ENCODE measurements at regions not wholly inside any gene's neighbourhood (a gene's known extent, or its start where the extent isn't known, plus 50 kb on each side); places are given as distances from the start of the nearest gene placed in this dataset.

- TF ChIP-seq, protein P1, sequence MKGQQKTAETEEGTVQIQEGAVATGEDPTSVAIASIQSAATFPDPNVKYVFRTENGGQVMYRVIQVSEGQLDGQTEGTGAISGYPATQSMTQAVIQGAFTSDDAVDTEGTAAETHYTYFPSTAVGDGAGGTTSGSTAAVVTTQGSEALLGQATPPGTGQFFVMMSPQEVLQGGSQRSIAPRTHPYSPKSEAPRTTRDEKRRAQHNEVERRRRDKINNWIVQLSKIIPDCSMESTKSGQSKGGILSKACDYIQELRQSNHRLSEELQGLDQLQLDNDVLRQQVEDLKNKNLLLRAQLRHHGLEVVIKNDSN (IDR thresholded peaks at IDR 0.05): no peak
- peak; percentile 32; the same call in 1 of the 2 replicates for TF ChIP-seq CEBPB (IDR thresholded peaks at IDR 0.05)
These were observed 72.1 kb upstream of the ZNF618 start for GRCh38 chr9:113803811-113804589.

DNA sequence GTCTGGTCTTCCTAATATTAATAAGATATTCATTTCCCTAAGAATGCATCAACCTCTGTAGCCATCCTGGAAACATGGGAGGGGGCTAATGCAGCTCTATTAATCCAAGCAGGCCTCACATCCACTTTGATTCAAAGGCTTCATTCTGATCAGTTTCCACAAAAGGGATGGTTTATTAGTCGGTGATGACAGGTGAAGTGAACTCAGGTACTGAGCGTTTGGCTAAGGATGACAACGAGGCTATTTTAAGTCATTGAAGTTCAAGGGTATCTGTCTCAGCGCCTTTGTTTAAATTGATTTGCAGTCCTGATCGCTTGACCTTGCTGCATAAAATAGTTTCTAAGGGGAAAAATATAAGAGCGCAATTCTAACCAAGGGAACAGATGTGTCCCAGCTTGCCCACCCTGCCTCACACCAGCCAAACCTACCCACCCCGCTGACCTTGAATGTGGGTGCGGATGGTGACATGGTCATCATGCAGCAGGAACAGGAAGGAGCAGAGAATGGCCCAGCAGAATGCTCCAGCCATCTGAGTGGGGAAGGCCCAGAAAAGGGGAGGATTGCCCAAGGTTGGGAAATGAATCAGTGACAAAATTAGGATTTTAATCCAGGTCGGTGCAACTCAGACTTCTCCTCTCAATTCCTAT is 70.5 kb upstream of the ZNF618 start:
- TF ChIP-seq FOXM1 (IDR thresholded peaks at IDR 0.05; ENCODE audit: borderline replicate concordance, low read depth) (no peak), EP300 (IDR thresholded peaks at IDR 0.05; ENCODE audit: borderline replicate concordance) (no peak), TAF1 (IDR thresholded peaks at IDR 0.05; ENCODE audit: low read depth) (no peak), ZBTB7A (IDR thresholded peaks at IDR 0.05; ENCODE audit: low read depth) (no peak), TEAD4 (IDR thresholded peaks at IDR 0.05) (no peak)

- TF ChIP-seq, protein P2, sequence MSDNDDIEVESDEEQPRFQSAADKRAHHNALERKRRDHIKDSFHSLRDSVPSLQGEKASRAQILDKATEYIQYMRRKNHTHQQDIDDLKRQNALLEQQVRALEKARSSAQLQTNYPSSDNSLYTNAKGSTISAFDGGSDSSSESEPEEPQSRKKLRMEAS (IDR thresholded peaks at IDR 0.05): no peak
- TF ChIP-seq EGR1 (IDR thresholded peaks at IDR 0.05) (no peak), CREB1 (IDR thresholded peaks at IDR 0.05; ENCODE audit: low read depth) (no peak), CEBPB (IDR thresholded peaks at IDR 0.05) (no peak), EP300 (IDR thresholded peaks at IDR 0.05; ENCODE audit: borderline replicate concordance) (no peak), FOXM1 (IDR thresholded peaks at IDR 0.05; ENCODE audit: borderline replicate concordance, low read depth) (no peak), NFIC (IDR thresholded peaks at IDR 0.05) (0 out of 2 replicates have a peak, but pooled peaks have one; percentile 7), RAD21 (IDR thresholded peaks at IDR 0.05; ENCODE audit: low read depth) (peak; percentile 82), TCF12 (IDR thresholded peaks at IDR 0.05; ENCODE audit: low read depth) (no peak), TEAD4 (IDR thresholded peaks at IDR 0.05) (no peak), ZBTB7A (IDR thresholded peaks at IDR 0.05; ENCODE audit: low read depth) (no peak), TAF1 (IDR thresholded peaks at IDR 0.05; ENCODE audit: low read depth) (no peak)
- TF ChIP-seq, protein P3, sequence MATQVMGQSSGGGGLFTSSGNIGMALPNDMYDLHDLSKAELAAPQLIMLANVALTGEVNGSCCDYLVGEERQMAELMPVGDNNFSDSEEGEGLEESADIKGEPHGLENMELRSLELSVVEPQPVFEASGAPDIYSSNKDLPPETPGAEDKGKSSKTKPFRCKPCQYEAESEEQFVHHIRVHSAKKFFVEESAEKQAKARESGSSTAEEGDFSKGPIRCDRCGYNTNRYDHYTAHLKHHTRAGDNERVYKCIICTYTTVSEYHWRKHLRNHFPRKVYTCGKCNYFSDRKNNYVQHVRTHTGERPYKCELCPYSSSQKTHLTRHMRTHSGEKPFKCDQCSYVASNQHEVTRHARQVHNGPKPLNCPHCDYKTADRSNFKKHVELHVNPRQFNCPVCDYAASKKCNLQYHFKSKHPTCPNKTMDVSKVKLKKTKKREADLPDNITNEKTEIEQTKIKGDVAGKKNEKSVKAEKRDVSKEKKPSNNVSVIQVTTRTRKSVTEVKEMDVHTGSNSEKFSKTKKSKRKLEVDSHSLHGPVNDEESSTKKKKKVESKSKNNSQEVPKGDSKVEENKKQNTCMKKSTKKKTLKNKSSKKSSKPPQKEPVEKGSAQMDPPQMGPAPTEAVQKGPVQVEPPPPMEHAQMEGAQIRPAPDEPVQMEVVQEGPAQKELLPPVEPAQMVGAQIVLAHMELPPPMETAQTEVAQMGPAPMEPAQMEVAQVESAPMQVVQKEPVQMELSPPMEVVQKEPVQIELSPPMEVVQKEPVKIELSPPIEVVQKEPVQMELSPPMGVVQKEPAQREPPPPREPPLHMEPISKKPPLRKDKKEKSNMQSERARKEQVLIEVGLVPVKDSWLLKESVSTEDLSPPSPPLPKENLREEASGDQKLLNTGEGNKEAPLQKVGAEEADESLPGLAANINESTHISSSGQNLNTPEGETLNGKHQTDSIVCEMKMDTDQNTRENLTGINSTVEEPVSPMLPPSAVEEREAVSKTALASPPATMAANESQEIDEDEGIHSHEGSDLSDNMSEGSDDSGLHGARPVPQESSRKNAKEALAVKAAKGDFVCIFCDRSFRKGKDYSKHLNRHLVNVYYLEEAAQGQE (IDR thresholded peaks at IDR 0.05; ENCODE audit: low read depth): no peak
- TF ChIP-seq, protein P1 (IDR thresholded peaks at IDR 0.05): no peak
These were observed 68.7 kb upstream of the ZNF618 start for GRCh38 chr9:113807173-113808061.

- TF ChIP-seq CEBPB (IDR thresholded peaks at IDR 0.05) (peak; percentile 72), ZBTB7A (IDR thresholded peaks at IDR 0.05; ENCODE audit: low read depth) (no peak), TEAD4 (IDR thresholded peaks at IDR 0.05) (no peak)
These were observed 67.4 kb upstream of the ZNF618 start for GRCh38 chr9:113808391-113809358.

DNA sequence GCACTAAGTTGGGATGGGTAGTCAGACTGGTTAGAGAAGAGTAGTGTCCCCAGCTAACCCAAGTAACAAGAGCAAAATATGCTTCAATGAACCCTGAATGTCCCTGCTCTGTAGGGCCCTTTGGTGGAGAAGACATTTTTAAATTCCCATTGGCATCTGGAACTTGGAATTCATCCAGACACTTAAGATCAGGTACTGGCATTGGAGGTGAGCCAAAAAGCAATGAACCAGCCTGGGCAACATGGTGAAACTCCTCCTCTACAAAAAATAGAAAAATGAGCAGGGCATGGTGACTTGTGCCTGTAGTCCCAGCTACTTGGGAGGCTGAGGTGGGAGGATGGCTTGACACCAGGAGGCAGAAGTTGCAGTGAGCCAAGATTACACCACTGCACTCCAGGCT is 58.9 kb upstream of the ZNF618 start:
- TF ChIP-seq FOXM1 (IDR thresholded peaks at IDR 0.05; ENCODE audit: borderline replicate concordance, low read depth) (no peak), TCF12 (IDR thresholded peaks at IDR 0.05; ENCODE audit: low read depth) (no peak), NFIC (IDR thresholded peaks at IDR 0.05) (0 out of 2 replicates have a peak, but pooled peaks have one; percentile 38)
- TF ChIP-seq, protein P1 (IDR thresholded peaks at IDR 0.05): no peak

DNA sequence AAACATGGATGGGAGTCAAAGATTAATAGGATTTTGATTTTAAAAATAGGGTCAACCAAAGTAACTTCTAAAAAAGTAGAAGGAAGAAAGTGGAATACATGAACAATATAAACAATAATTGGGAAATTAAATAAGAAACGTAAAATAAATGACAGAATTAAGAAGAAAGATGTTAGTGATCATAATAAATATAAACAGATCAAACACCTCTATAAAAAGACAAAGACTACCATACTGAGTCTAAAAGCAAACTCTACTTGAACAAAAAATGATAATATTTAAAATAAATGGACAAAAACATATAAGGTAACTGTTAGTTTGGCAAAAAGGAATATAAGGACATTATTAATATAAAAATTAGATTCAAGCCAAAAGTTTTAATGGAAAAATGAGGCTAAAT is 57.7 kb upstream of the ZNF618 start:
- TF ChIP-seq YY1 (IDR thresholded peaks at IDR 0.05; ENCODE audit: low read depth): no peak
- TF ChIP-seq, protein P2 (IDR thresholded peaks at IDR 0.05): no peak

All from Ishikawa (cell line).